Transverse colon (tissue), 4 donors: ENCODE measurements at regions not wholly inside any gene's neighbourhood (a gene's known extent, or its start where the extent isn't known, plus 50 kb on each side); places are given as distances from the start of the nearest gene placed in this dataset.

Experiments
- DNase-seq: peaks from one replicate; pipeline ENCODE4 v3.0.0-alpha.2; 2019
- H3K27ac ChIP-seq, 4 donors: fragments of 200-600 bp; sonication (generic); 2 replicates each; pipeline ENCODE4 v1.5.1; 2016 to 2018; ENCODE audit warnings: inconsistent platforms in 4 of 4
- H3K27me3 ChIP-seq: fragments of 200-600 bp; sonication (generic); 2 replicates; pipeline ENCODE4 v1.5.1; 2017; ENCODE audit warnings: inconsistent platforms
- H3K36me3 ChIP-seq, 4 donors: fragments of 200-600 bp; sonication (generic); 2 replicates each; pipeline ENCODE4 v1.5.1; 2017 to 2019; ENCODE audit warnings: inconsistent platforms in 4 of 4
- H3K4me1 ChIP-seq, 4 donors: fragments of 200-600 bp; sonication (generic); 2 replicates each; pipeline ENCODE4 v1.5.1; 2017 to 2020; ENCODE audit warnings: inconsistent platforms in 4 of 4
- H3K4me3 ChIP-seq, 4 donors: fragments of 200-600 bp; sonication (generic); 1 replicate in 1 of 4; 2 replicates in 3 of 4; pipeline versions ENCODE4 v1.5.1 to v1.6.1; 2017 to 2019; ENCODE audit warnings: inconsistent platforms in 4 of 4
- H3K9me3 ChIP-seq, 2 donors: fragments of 200-600 bp; sonication (generic); 2 replicates each; pipeline ENCODE4 v1.5.1; 2017 to 2019; ENCODE audit warnings: inconsistent platforms in 2 of 2
- CTCF ChIP-seq, 5 experiments: fragments of 200-600 bp in 3 of 5; fragments of 450-650 bp in 2 of 5; sonication (generic) in 3 of 5; IDR thresholded peaks; 1 replicate in 2 of 5; 2 replicates in 3 of 5; pipeline ENCODE4 v1.5.1; 2016 to 2017; ENCODE audit warnings: antibody characterized with exemption in 5 of 5, inconsistent platforms in 3 of 5, mild to moderate bottlenecking in 2 of 5, moderate library complexity in 1 of 5
- EP300 ChIP-seq: sonication (generic); formaldehyde crosslinking; IDR thresholded peaks from one replicate; pipeline ENCODE4 v1.6.1; 2017; ENCODE audit warnings: antibody characterized with exemption, low read depth
- POLR2A ChIP-seq: fragments of 450-650 bp; IDR thresholded peaks from one replicate; pipeline ENCODE4 v1.6.1; 2016; ENCODE audit warnings: antibody characterized with exemption, mild to moderate bottlenecking, moderate library complexity
- POLR2AphosphoS5 ChIP-seq, 3 donors: sonication (generic); formaldehyde crosslinking; IDR thresholded peaks; one replicate each; pipeline ENCODE4 v1.6.1; 2016; ENCODE audit warnings: antibody characterized with exemption in 3 of 3
- WGBS, 2 donors: methylation state at CpG; one replicate each; pipeline ENCODE4 v1.1.5; 2018; ENCODE audit warnings: low coverage in 1 of 2; 5-methylcytosine and 5-hydroxymethylcytosine counted together
- in situ Hi-C, 4 donors: fragments of 200-750 bp; cut with MboI; loops; one replicate each; pipeline versions ENCODE4 v1.15.0 to v1.15.1; 2017; ENCODE audit warnings: low sequenced_read_pairs in 3 of 4, low pct_ligation_motif_present in 1 of 4, low pct_unique_long_range_greater_than_20kb in 1 of 4
- intact Hi-C: fragments of 100-400 bp; cut with DNase I; formaldehyde crosslinking; loops from one replicate; pipeline ENCODE4 v1.15.1; 2023; ENCODE audit warnings: low total_unique reads

DNA sequence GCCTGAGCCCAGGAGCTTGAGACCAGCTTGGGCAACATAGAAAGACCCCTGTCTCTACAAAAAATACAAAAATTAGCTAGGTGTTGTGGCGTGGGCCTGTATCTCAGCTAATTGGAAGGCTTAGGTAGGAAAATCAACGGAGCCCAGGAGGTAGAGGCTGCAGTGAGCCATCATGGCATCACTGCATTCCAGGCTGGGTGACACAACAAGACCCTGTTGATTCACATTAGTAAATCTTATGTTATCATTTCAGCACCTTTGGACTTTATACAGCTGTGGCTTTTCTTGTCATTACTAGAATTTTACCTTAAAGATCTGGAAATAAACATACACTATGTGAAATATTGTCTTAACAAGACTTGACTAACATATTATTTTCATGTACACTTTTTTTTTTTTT lies 185.0 kb downstream of the ZNF608 start:
- Histone ChIP-seq H3K4me3 (no peak overlapping the region), H3K27me3 (no peaks in the 10 kb centered on the region), H3K4me1 (no peaks in the 10 kb centered on the region), H3K9me3 (no peaks in the 10 kb centered on the region), H3K36me3 (no peaks in the 10 kb centered on the region), H3K27ac (no peak overlapping the region)
- TF ChIP-seq CTCF (IDR thresholded peaks at IDR 0.05) = no peak
- TF ChIP-seq POLR2A = no peak
- TF ChIP-seq POLR2AphosphoS5 (IDR thresholded peaks at IDR 0.05) = no peak
- no peak for TF ChIP-seq EP300
- no peak for DNase-seq
- in situ Hi-C loops = no loop called here
- intact Hi-C loops = no loop called here
- 90 to 92% methylated on average over 2 of the region's 2 CpGs for WGBS, 2 donors

GRCh38 chr5:124560370-124560769 lies 186.1 kb downstream of the ZNF608 start:
- DNase-seq = no peak
- Histone ChIP-seq H3K9me3 (no peaks in the 10 kb centered on the region), H3K4me1 (no peaks in the 10 kb centered on the region), H3K36me3 (no peaks in the 10 kb centered on the region), H3K4me3 (no peak overlapping the region), H3K27ac (no peak overlapping the region), H3K27me3 (no peaks in the 10 kb centered on the region)
- in situ Hi-C loops = no loop called here
- no peak for TF ChIP-seq CTCF (IDR thresholded peaks at IDR 0.05)
- no peak for TF ChIP-seq POLR2A
- TF ChIP-seq EP300 = no peak
- TF ChIP-seq POLR2AphosphoS5 (IDR thresholded peaks at IDR 0.05) = no peak
- intact Hi-C loops = no loop called here
- 67 to 72% methylated on average over 2 to 3 of the region's 3 CpGs for WGBS, 2 donors

- H3K27me3 ChIP-seq = no peaks in the 10 kb centered on the region
- H3K27ac ChIP-seq = no peak overlapping the region
- TF ChIP-seq POLR2A (no peak), EP300 (no peak), POLR2AphosphoS5 (IDR thresholded peaks at IDR 0.05) (no peak), CTCF (IDR thresholded peaks at IDR 0.05) (no peak)
- intact Hi-C loops = no loop called here
- H3K36me3 ChIP-seq = no peaks in the 10 kb centered on the region
- in situ Hi-C loops = no loop called here
- no peaks in the 10 kb centered on the region for H3K9me3 ChIP-seq
- H3K4me3 ChIP-seq = no peak overlapping the region
- no peak for DNase-seq
- 97 to 98% methylated on average over 7 to 8 of the region's 8 CpGs for WGBS, 2 donors
- H3K4me1 ChIP-seq = no peaks in the 10 kb centered on the region
Measured at GRCh38 chr5:124557761-124558160, 188.7 kb downstream of the ZNF608 start.

- TF ChIP-seq CTCF (IDR thresholded peaks at IDR 0.05) (no peak), POLR2A (no peak)
- H3K27me3 ChIP-seq = no peaks in the 10 kb centered on the region
- 93% methylated on average over 2 of the region's 2 CpGs for whole genome bisulfite sequencing, 2 donors
- no peak overlapping the region for H3K27ac ChIP-seq
- H3K36me3 ChIP-seq = no peaks in the 10 kb centered on the region
- H3K4me1 ChIP-seq = no peaks in the 10 kb centered on the region
- in situ Hi-C loops = no loop called here
- intact Hi-C loops = no loop called here
- no peak overlapping the region for H3K4me3 ChIP-seq
- H3K9me3 ChIP-seq = no peaks in the 10 kb centered on the region
- no peak for DNase-seq
Measured at GRCh38 chr5:124554746-124555578, 191.5 kb downstream of the ZNF608 start.
